NCI-H82 treated with DMSO at 0.1 percent for 48 hours (cell line): ENCODE measurements at regions not wholly inside any gene's neighbourhood (a gene's known extent, or its start where the extent isn't known, plus 50 kb on each side); places are given as distances from the start of the nearest gene placed in this dataset.
"Not testable (repeated sequence)": the region's sequence is repeated elsewhere in the genome, so short reads cannot be mapped to it uniquely, and the experiment has no call there.

Experiments used
- DNase-seq: peaks from one replicate; lab custom pipeline; 2025; ENCODE audit not compliant: unreplicated experiment; lab: John Stamatoyannopoulos, UW

GRCh38 chr2:87405531-87406216 lies 342.2 kb upstream of the PLGLB2 start:
- not testable (repeated sequence) for DNase-seq

DNA sequence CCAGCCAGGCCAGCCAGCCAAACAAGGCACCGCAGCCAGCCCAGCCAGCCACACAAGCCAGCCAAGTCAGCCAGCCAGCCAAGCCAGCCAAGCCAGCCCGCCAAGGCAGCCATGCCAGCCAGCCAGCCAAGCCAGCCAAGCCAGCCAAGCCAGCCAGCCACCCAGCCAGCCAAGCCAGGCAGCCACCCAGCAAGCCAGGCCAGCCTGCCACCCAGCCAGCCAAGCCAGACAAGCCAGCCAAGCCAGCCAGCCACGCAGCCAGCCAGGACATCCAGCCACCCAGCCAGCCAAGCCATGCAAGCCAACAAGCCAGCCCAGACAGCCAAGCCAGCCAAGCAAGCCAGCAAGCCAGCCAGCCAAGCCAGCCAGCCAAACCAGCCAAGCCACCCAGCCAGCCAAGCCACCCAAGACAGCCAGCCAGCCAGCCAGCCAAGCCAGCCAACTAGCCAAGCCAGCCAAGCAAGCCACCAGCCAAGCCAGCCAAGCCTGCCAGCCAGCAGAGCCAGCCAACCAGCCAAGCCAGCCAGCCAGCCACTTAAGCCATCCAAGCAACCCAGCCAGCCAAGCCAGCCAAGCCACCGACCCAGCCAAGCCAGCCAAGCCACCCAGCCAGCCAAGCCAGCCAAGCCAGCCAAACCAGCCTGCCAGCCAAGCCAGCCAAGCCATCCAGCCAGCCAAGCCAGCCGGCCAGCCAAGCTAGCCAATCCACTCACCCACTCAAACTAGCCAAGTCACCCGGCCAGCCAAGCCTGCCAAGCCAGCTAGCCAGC lies 341.3 kb upstream of the PLGLB2 start:
- DNase-seq, result not testable (repeated sequence)

DNA sequence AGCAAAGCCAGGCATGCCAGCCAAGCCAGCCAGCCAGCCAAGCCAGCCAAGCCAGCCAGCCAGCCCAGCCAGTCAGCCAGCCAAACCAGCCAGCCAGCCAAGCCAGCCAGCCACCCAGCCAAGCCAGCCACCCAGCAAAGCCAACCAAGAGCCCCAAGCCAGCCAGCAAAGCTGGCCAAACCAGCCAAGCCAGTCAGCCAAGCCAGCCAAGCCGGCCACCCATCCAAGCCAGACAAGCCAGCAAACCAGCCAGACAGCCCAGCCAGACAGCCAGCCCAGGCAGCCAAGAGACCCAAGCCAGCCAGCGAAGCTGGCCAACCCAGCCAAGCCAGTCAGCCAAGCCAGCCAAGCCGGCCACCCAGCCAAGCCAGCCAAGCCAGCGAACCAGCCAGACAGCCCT lies 338.3 kb upstream of the PLGLB2 start:
- DNase-seq, result not testable (repeated sequence)

DNA sequence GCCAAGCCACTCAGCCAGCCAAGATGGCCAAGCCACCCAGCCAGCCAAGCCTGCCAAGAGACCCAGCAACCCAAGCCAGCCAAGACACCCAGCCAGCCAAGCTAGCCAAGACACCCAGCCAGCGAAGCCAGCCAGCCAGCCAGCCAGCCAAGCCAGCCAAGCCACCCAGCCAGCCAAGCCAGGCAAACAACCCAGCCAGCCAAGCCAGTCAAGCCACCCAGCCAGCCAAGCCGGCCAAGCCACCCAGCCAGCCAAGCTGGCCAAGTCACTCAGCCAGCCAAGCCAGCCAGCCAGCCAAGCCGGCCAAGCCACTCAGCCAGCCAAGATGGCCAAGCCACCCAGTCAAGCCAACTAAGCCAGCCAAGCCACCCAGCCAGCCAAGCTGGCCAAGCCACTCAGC lies 337.5 kb upstream of the PLGLB2 start:
- DNase-seq, result not testable (repeated sequence)

DNA sequence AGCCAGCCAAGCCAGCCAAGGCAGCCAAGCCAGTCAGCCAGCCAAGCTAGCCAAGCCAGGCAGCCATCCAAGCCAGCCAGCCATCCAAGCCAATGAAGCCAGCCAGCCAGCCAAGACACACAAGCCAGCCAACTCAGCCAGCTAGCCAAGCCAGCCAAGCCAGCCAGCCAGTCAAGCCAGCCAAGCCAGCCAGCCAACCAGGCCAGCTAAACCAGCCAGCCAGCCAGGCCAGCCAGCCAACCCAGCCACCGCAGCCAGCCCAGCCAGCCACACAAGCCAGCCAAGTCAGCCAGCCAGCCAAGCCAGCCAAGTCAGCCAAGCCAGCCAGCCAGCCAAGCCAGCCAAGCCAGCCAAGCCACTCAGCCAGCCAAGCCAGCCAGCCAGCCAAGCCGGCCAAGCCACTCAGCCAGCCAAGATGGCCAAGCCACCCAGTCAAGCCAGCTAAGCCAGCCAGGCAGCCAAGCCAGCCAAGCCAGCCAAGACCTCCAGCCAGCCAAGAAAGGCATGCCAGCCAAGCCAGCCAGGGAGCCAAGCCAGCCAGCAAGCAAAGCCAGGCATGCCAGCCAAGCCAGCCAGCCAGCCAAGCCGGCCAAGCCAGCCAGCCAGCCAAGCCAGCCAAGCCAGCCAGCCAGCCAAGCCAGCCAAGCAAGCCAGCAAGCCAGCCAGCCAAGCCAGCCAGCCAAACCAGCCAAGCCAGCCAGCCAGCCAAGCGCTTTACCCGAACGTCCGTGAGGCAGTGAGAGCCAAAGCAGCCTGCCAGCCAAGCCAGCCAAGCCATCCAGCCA lies 335.7 kb upstream of the PLGLB2 start:
- DNase-seq, result not testable (repeated sequence)

- DNase-seq, result not testable (repeated sequence)
Observed at GRCh38 chr2:87414331-87414730, 333.6 kb upstream of the PLGLB2 start.

DNA sequence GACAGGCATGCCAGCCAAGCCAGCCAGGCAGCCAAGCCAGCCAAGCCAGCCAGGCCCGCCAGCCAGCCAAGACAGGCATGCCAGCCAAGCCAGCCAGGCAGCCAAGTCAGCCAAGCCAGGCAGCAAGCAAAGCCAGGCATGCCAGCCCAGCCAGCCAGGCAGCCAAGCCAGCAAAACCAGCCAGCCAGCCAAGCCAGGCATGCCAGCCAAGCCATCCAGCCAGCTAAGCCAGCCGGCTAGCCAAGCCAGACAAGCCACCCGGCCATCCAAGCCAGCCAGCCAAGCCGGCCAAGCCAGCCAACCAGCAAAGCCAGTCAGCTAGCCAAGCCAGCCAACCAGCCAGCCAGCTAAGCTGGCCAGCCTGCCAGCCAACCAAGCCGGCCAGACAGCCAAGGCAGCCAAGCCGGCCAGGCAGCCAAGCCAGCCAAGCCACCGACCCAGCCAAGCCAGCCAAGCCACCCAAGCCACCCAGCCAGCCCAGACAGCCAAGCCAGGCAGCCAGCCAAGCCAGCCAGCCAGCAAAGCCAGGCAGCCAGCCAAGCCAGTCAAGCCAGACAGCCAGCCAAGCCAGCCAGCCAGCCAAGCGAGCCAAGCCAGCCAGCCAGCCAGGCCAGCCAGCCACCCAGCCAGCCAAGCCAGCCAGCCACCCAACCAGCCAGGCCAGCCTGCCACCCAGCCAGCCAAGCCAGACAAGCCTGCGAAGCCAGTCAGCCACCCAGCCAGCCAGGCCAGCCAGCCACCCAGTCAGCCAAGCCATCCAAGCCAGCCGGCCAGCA lies 332.9 kb upstream of the PLGLB2 start:
- DNase-seq, result not testable (repeated sequence)

- not testable (repeated sequence) for DNase-seq
Observed at GRCh38 chr2:87415586-87416265, 332.2 kb upstream of the PLGLB2 start.

- not testable (repeated sequence) for DNase-seq
Observed at GRCh38 chr2:87416266-87416592, 331.7 kb upstream of the PLGLB2 start.

- not testable (repeated sequence) for DNase-seq
Observed at GRCh38 chr2:87417147-87417546, 330.7 kb upstream of the PLGLB2 start.

GRCh38 chr2:87417742-87418567 lies 329.9 kb upstream of the PLGLB2 start:
- DNase-seq, result not testable (repeated sequence)

- DNase-seq, result not testable (repeated sequence)
Observed at GRCh38 chr2:87418823-87419822, 328.8 kb upstream of the PLGLB2 start.

DNA sequence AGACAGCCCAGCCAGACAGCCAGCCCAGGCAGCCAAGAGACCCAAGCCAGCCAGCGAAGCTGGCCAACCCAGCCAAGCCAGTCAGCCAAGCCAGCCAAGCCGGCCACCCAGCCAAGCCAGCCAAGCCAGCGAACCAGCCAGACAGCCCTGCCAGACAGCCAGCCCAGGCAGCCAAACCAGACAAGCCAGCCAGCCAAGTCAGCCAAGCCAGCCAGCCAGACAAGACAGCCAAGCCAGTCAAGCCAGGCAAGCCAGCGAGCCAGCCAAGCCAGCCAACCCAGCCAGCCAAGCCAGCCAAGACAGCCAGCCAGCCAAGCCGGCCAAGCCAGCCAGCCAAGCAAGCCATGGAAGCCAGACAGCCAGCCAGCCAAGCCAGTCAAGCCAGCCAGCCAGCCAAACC lies 327.9 kb upstream of the PLGLB2 start:
- DNase-seq, result not testable (repeated sequence)

DNA sequence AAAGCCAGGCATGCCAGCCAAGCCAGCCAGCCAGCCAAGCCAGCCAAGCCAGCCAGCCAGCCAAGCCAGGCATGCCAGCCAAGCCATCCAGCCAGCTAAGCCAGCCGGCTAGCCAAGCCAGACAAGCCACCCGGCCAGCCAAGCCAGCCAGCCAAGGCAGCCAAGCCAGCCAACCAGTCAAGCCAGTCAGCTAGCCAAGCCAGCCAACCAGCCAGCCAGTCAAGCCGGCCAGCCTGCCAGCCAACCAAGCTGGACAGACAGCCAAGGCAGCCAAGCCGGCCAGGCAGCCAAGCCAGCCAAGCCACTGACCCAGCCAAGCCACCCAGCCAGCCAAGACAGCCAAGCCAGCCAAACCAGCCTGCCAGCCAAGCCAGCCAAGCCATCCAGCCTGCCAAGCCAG lies 326.9 kb upstream of the PLGLB2 start:
- not testable (repeated sequence) for DNase-seq

DNA sequence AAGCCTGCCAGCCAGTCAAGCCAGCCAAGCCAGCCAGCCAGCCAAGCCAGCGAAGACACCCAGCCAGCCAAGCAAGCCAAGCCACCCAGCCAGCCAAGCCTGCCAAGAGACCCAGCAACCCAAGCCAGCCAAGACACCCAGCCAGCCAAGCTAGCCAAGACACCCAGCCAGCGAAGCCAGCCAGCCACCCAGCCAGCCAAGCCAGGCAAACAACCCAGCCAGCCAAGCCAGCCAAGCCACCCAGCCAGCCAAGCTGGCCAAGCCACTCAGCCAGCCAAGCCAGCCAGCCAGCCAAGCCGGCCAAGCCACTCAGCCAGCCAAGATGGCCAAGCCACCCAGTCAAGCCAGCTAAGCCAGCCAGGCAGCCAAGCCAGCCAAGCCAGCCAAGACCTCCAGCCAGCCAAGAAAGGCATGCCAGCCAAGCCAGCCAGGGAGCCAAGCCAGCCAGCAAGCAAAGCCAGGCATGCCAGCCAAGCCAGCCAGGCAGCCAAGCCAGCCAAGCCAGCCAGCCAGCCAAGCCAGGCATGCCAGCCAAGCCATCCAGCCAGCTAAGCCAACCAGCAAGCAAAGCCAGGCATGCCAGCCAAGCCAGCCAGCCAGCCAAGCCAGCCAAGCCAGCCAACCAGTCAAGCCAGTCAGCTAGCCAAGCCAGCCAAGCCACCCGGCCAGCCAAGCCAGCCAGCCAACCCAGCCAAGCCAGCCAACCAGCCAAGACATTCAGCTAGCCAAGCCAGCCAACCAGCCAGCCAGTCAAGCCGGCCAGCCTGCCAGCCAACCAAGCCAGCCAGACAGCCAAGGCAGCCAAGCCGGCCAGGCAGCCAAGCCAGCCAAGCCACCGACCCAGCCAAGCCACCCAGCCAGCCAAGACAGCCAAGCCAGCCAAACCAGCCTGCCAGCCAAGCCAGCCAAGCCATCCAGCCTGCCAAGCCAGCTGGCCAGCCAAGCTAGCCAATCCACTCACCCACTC lies 323.8 kb upstream of the PLGLB2 start:
- not testable (repeated sequence) for DNase-seq

DNA sequence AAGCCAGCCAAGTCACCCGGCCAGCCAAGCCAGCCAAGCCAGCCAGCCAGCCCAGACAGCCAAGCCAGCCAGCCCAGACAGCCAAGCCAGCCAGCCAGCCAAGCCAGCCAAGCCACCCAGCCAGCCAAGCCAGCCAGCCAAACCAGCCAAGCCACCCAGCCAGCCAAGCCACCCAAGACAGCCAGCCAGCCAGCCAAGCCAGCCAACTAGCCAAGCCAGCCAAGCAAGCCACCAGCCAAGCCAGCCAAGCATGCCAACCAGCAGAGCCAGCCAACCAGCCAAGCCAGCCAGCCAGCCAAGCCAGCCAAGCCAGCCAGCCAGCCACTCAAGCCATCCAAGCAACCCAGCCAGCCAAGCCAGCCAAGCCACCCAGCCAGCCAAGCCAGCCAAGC lies 323.1 kb upstream of the PLGLB2 start:
- not testable (repeated sequence) for DNase-seq

DNA sequence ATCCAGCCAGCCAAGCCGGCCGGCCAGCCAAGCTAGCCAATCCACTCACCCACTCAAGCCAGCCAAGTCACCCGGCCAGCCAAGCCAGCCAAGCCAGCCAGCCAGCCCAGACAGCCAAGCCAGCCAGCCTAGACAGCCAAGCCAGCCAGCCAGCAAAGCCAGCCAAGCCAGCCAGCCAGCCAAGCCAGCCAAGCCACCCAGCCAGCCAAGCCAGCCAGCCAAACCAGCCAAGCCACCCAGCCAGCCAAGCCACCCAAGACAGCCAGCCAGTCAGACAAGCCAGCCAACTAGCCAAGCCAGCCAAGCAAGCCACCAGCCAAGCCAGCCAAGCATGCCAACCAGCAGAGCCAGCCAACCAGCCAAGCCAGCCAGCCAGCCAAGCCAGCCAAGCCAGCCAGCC lies 322.7 kb upstream of the PLGLB2 start:
- DNase-seq, result not testable (repeated sequence)
